HG02623 (cell line): ENCODE measurements at regions not wholly inside any gene's neighbourhood (a gene's known extent, or its start where the extent isn't known, plus 50 kb on each side); places are given as distances from the start of the nearest gene placed in this dataset.

ENCODE experiments used
- ATAC-seq: cut with Tn5 transposase; IDR thresholded peaks from one replicate; pipeline ENCODE4 v1.9.1; 2021; ENCODE audit warnings: moderate library complexity; ENCODE audit not compliant: unreplicated experiment

GRCh38 chr2:18467749-18468360 is 92.6 kb downstream of the RDH14 start:
- ATAC-seq, result no peak

GRCh38 chr2:18465979-18466378 is 94.5 kb downstream of the RDH14 start:
- no peak for ATAC-seq

DNA sequence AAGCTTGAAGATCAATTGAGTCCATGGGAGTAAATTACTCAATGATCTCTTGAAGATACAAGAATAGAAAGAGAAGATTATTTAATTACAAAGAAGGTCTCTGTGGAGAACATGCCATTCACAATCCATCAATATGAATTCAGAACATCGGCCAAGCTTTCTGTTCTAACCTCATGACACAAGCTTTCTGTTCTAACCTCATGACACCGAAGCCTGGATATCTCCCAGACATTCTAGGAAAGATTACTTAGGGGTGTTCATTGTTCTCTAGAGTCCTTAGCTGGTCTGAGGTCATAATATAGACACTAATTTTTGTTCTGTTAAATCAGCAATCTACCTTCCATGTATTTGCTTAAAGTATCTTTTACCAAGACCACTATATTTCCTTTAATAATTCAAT is 95.5 kb downstream of the RDH14 start:
- no peak for ATAC-seq

DNA sequence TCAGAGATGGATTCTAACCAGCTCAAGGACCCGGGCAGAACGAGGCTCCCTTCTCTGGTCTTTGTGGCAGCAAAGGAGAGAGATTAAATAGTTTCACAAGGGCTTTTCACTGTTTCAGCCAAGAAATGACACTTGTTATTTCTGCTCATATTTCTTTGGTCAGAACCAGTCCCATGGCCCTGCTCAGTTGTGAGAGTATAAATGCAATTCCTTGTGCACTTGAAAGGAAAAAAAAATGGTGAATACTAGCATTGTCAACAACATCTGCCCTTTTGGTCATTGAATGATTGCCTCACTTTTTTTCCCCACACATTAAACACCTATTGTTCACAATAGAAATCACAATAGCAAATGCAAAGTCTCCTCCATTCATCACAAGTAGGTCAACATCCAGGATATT is 104.4 kb downstream of the RDH14 start:
- no peak for ATAC-seq

- ATAC-seq, result no peak
These were observed 105.1 kb downstream of the RDH14 start for GRCh38 chr2:18455236-18455862.

DNA sequence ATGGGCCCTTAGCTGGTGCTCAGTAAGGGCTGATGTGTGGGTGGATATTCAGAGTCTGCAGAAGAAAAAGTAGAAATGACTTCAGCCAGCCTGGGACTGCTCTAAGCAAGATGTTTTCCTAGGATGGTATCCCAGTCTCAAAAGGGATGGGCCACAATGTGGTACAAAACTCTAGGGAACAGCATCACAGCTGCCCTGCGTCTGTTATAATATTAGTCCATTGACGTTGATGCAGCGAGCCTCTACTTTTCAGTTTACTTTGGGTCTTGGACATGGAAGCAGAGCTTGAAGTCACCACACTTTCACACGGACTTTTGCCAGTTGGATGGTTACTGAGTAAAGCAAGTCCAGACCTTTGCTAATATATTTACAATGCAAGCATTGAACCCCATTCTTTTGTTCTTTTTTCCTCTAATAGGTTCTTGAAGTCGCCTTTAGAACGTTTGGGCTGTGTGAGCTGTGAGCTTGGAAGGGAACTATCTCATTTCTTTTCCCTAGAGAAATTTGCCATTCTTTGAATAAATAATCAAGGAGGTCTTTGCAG is 105.7 kb downstream of the RDH14 start:
- ATAC-seq, result no peak

DNA sequence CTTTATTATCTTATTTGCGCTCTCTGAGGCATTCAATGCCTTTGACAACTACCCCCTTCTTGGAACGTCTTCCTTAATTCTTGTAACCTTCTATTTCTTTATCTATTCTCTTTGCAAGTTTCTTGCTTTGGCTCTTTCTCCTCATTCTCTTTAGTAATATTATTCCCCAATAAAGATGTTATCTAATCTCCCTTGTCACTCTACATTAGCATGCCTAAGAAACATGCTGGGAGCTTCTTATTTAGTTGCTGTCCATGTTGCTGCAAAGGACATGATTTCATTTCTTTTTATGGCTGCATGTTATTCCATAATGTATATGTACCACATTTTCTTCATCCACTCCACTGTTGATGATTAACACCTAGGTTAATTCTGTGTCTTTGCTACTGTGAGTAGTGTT is 113.7 kb downstream of the RDH14 start:
- no peak for ATAC-seq

GRCh38 chr2:18445433-18446320 is 114.8 kb downstream of the RDH14 start:
- no peak for ATAC-seq

DNA sequence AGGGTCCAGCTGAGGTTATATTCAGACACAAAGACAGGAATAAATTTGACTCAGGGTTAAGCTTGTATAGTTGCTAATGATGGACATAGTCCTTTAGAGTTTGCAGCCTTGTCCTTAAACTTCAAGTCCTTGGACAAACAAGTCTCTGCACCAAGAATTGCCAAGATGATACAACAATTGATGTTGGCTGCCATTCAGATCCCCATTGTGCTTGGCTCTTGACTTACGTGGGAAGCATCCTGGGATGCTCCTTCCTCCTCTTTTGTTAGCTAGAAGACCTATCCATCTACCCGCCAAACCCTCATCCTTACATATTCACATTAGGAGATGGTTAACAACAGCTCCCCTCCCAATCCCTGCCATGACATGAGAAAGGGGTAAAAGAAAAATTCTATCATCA is 115.6 kb downstream of the RDH14 start:
- no peak for ATAC-seq

DNA sequence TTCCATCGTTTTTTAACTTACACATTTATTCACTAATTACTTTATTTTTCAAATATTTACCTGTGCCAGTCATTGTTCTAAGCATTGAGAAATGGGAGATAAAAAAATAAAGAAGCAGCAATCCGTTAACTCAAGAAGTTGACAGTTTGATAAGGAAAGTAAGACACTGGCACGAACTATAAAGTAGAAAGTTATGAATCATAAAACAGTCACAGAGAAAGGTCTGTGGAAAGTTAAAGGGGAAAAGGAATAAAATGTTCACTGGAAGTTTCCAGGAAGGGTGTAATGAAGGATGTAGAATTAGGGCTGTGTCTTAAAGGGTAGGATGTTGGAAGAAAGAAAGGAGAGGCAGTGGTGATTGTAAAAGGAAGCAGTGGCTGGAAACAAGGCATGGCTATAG is 118.9 kb downstream of the RDH14 start:
- ATAC-seq, result no peak

- no peak for ATAC-seq
These were observed 119.7 kb downstream of the RDH14 start for GRCh38 chr2:18440777-18441176.

DNA sequence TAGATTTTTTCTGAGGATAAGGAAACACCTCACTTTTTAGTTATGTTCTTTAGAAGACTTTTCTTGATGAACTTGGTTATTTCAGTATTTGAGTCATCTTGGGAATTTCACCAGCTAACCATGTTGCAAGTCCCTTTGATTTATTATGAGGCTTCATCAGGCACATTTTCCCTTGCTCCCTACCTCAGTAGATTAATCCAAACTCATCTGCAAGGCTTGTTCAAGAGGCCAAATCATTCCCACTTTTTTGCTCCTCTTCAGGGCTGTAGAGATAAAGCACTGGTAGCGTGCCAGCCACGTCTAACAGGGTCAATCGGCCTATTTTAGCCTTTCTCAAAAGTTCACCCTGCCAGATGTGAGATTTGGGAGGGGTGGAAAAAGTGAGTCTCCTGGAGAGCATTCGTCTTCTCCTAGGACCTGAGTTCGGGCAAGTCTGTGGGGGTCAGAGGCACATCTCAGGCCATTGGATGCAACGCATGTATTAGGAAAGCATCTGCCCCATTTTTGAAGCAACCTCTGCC is 120.3 kb downstream of the RDH14 start:
- ATAC-seq, result no peak

- no peak for ATAC-seq
These were observed 120.7 kb downstream of the RDH14 start for GRCh38 chr2:18439716-18440115.

- no peak for ATAC-seq
These were observed 122.5 kb downstream of the RDH14 start for GRCh38 chr2:18437909-18438308.

GRCh38 chr2:18436503-18437005 is 123.9 kb downstream of the RDH14 start:
- ATAC-seq, result no peak

DNA sequence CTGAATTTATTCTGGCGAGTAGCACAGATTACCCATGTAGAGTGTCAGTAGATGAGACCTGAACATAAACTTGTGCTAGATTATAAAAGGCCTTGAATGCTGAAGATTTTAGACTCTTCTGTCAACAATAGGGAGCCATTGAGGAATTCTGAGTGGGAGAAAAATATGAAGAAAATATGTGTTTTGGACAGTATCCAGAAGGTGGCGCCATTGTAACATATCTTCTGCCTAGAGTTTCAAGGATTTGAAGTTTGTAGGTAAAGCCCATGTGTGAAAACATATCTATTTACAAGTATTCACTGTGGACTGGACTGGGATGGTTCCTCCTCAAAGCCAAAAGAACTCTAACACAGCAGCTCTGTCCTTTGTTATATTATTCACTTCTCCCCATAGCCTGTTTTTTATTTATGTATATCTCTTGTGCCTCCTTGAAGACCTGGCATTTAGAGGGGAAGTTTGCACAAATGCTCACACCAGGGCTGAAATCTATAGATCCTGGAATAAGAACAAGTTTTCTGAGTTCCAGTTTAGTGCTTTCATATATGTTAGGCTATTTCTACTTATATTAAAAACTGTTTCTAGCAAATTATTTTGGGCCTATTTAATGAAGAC is 124.9 kb downstream of the RDH14 start:
- no peak for ATAC-seq

- no peak for ATAC-seq
These were observed 126.6 kb downstream of the RDH14 start for GRCh38 chr2:18433872-18434271.

DNA sequence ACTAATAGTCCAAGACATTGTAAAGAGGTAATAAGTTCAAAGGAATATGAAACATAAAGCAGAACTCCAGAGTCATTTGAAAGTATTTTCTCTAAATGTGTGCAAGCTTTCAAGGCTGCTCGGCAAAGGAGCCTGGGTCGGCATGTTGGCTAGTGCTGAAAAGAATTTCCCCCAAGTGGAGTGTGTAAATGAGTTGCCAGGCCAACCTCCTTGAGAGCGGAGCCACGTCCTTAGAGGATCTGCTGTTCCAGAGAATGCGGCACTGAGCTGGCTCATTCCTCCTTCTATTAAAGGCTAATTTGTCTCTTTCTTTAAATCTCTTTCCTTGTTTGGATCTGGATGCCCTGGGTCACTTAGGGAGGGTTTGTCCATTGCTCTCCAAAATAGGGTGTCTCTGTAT is 127.5 kb downstream of the RDH14 start:
- ATAC-seq, result no peak

GRCh38 chr2:18430996-18431748 is 129.3 kb downstream of the RDH14 start:
- no peak for ATAC-seq

DNA sequence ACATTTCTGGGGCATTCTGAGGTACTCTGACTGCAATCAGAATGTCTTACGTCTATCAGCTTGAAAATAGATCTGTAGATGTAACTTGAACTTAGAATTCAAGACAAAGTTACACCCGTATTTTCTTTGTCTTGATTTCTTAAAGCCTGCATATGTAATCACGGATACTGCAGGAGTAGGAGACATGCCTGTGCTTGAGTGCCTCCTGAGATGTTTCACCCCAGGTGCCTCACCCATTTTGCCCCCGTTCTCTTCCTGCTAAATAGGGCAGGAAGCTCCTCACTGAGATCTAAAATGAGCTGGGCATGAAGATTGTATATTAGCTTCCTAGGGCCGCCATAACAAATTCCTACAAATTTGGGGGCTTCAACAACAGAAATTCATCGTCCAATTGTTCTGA is 131.9 kb downstream of the RDH14 start:
- no peak for ATAC-seq
